HEK293 (cell line): ENCODE measurements at regions not wholly inside any gene's neighbourhood (a gene's known extent, or its start where the extent isn't known, plus 50 kb on each side); places are given as distances from the start of the nearest gene placed in this dataset.

ENCODE experiments used
- CTCF ChIA-PET: fragments of 350-600 bp; formaldehyde crosslinking; extraction: SDS; loops from one replicate; lab custom pipeline; 2021; ENCODE audit warnings: antibody characterized with exemption; lab: Yijun Ruan, JAX
- POLR2A ChIA-PET: fragments of 300-600 bp; formaldehyde crosslinking; extraction: SDS; loops from one replicate; lab custom pipeline; 2020; ENCODE audit warnings: antibody characterized with exemption, inconsistent platforms; lab: Yijun Ruan, JAX
- H3K27ac ChIP-seq: fragments of 200-500 bp; sonication (Bioruptor generic); 2 replicates; pipeline ENCODE4 v1.5.1; 2014; ENCODE audit warnings: low read depth, low read length, control low read depth, inconsistent platforms; ENCODE audit errors: extremely low read depth
- H3K36me3 ChIP-seq, 2 experiments: fragments of 200-500 bp in 1 of 2; sonication (Bioruptor generic) in 1 of 2; 1 replicate in 1 of 2; 2 replicates in 1 of 2; pipeline ENCODE4 v1.5.1; 2014 to 2017; ENCODE audit warnings: inconsistent platforms in 2 of 2, low read length in 2 of 2; ENCODE audit not compliant: control insufficient read depth in 2 of 2, insufficient read depth in 1 of 2
- H3K4me1 ChIP-seq: fragments of 200-500 bp; sonication (Bioruptor generic); 2 replicates; pipeline ENCODE4 v1.5.1; 2014; ENCODE audit warnings: mild to moderate bottlenecking, low read length, inconsistent platforms; ENCODE audit not compliant: control insufficient read depth, insufficient read depth
- H3K4me3 ChIP-seq: 2 replicates; pipeline ENCODE4 v1.5.1; 2011; ENCODE audit warnings: low read depth, mild to moderate bottlenecking, control low read depth, low read length, moderate library complexity
- H3K9me3 ChIP-seq: fragments of 200-500 bp; sonication (Bioruptor generic); 2 replicates; pipeline ENCODE4 v1.5.1; 2014; ENCODE audit warnings: low read depth, low read length, inconsistent platforms; ENCODE audit not compliant: control insufficient read depth, insufficient read depth
- BCL11A ChIP-seq: fragments of 450-650 bp; formaldehyde crosslinking; IDR thresholded peaks from 2 replicates; pipeline ENCODE4 v1.5.1; 2016; ENCODE audit warnings: low read depth, missing biosample characterization, missing genetic modification characterization
- GLI2 ChIP-seq: fragments of 450-650 bp; formaldehyde crosslinking; IDR thresholded peaks from 2 replicates; pipeline ENCODE4; 2017; ENCODE audit warnings: missing biosample characterization, missing genetic modification characterization, low read depth, borderline replicate concordance
- GLIS1 ChIP-seq: fragments of 450-650 bp; formaldehyde crosslinking; IDR thresholded peaks from 2 replicates; pipeline ENCODE4 v1.5.1; 2016; ENCODE audit warnings: missing biosample characterization, missing genetic modification characterization
- HOXA7 ChIP-seq: sonication (generic); formaldehyde crosslinking; IDR thresholded peaks from 2 replicates; pipeline ENCODE4 v1.8.1; 2022; ENCODE audit warnings: missing genetic modification reagents, borderline replicate concordance
- HOXD13 ChIP-seq: sonication (generic); formaldehyde crosslinking; IDR thresholded peaks from 2 replicates; pipeline ENCODE4 v1.8.0; 2022; ENCODE audit warnings: missing genetic modification reagents, borderline replicate concordance
- MEIS1 ChIP-seq: sonication (generic); formaldehyde crosslinking; IDR thresholded peaks from 2 replicates; pipeline ENCODE4 v1.8.1; 2022; ENCODE audit warnings: missing genetic modification reagents, mild to moderate bottlenecking, borderline replicate concordance
- SP2 ChIP-seq: fragments of 450-650 bp; formaldehyde crosslinking; IDR thresholded peaks from 2 replicates; pipeline ENCODE4 v1.5.1; 2016; ENCODE audit warnings: missing biosample characterization, missing genetic modification characterization
- SP3 ChIP-seq: fragments of 450-650 bp; formaldehyde crosslinking; IDR thresholded peaks from 2 replicates; pipeline ENCODE4 v1.5.1; 2016; ENCODE audit warnings: missing biosample characterization, missing genetic modification characterization
- ZBTB44 ChIP-seq: fragments of 450-650 bp; IDR thresholded peaks from 2 replicates; pipeline ENCODE4 v1.5.1; 2018; ENCODE audit warnings: missing biosample characterization, mild to moderate bottlenecking, missing genetic modification characterization
- ZBTB7A ChIP-seq: fragments of 450-650 bp; formaldehyde crosslinking; IDR thresholded peaks from 2 replicates; pipeline ENCODE4 v1.5.1; 2016; ENCODE audit warnings: low read depth, missing biosample characterization, missing genetic modification characterization
- ZNF169 ChIP-seq: fragments of 450-650 bp; formaldehyde crosslinking; IDR thresholded peaks from 2 replicates; pipeline ENCODE4 v1.5.1; 2016; ENCODE audit warnings: missing biosample characterization, missing genetic modification characterization
- ZNF18 ChIP-seq: fragments of 450-650 bp; formaldehyde crosslinking; IDR thresholded peaks from 2 replicates; pipeline ENCODE4 v1.5.1; 2016; ENCODE audit warnings: missing biosample characterization, missing genetic modification characterization
- ZNF19 ChIP-seq: fragments of 450-650 bp; formaldehyde crosslinking; IDR thresholded peaks from 2 replicates; pipeline ENCODE4; 2016; ENCODE audit warnings: missing biosample characterization, missing genetic modification characterization, low read depth
- ZNF391 ChIP-seq: fragments of 450-650 bp; formaldehyde crosslinking; IDR thresholded peaks from 2 replicates; pipeline ENCODE4 v1.5.1; 2016; ENCODE audit warnings: low read depth, missing biosample characterization, missing genetic modification characterization, borderline replicate concordance
- ZNF426 ChIP-seq: fragments of 450-650 bp; formaldehyde crosslinking; IDR thresholded peaks from 2 replicates; pipeline ENCODE4 v1.5.1; 2017; ENCODE audit warnings: missing biosample characterization, missing genetic modification characterization, mild to moderate bottlenecking, inconsistent platforms, moderate library complexity
- ZNF433 ChIP-seq: fragments of 450-650 bp; formaldehyde crosslinking; IDR thresholded peaks from 2 replicates; pipeline ENCODE4 v1.5.1; 2016; ENCODE audit warnings: missing biosample characterization, missing genetic modification characterization, low read depth
- ZNF48 ChIP-seq: fragments of 450-650 bp; formaldehyde crosslinking; IDR thresholded peaks from 2 replicates; pipeline ENCODE4 v1.5.1; 2016; ENCODE audit warnings: missing biosample characterization, missing genetic modification characterization
- ZNF518A ChIP-seq: fragments of 450-650 bp; formaldehyde crosslinking; conservative IDR thresholded peaks from 2 replicates; pipeline ENCODE4 v1.5.1; 2016; ENCODE audit warnings: low read depth, missing biosample characterization, missing genetic modification characterization
- ZNF571 ChIP-seq: fragments of 450-650 bp; formaldehyde crosslinking; IDR thresholded peaks from 2 replicates; pipeline ENCODE4 v1.5.0; 2017; ENCODE audit warnings: missing biosample characterization, missing genetic modification characterization
- ZNF747 ChIP-seq: fragments of 450-650 bp; formaldehyde crosslinking; IDR thresholded peaks from 2 replicates; pipeline ENCODE4 v1.5.1; 2016; ENCODE audit warnings: missing biosample characterization, missing genetic modification characterization
- TF ChIP-seq, protein P1 (sequence below): fragments of 450-650 bp; formaldehyde crosslinking; IDR thresholded peaks from 2 replicates; pipeline ENCODE4 v1.5.1; 2016; ENCODE audit warnings: missing biosample characterization, missing genetic modification characterization, borderline replicate concordance

DNA sequence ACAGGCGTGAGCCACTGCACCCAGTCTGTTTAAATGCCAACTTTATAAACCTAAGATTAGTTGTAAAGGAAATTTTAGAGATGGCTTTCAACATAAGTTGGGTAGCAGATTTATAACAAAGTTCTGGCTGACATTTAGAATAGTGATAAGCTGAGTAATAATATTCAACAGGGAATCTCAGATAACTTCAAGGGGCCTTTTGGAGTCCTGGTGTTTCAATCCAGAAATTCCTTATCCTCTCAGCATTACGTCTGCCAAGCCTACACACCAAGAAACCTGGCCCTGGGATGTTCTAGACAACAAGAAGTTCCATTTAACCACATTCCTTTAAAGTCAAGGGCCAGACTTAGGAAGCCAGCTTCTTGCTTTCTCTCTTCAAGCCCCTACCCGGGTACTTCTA is 59.5 kb upstream of the DYRK2 start:
- Histone ChIP-seq H3K36me3 (no peaks in the 10 kb centered on the region), H3K9me3 (no peaks in the 10 kb centered on the region), H3K4me1 (no peaks in the 10 kb centered on the region), H3K27ac (no peak overlapping the region), H3K4me3 (no peak overlapping the region)
- CTCF ChIA-PET = no interaction called here
- POLR2A ChIA-PET = no interaction called here
- no peak for TF ChIP-seq SP3 (tag by site-specific recombination)
- no peak for TF ChIP-seq MEIS1 (CRISPR knock-in tag)
- TF ChIP-seq BCL11A (tag by site-specific recombination) = no peak
- TF ChIP-seq HOXA7 (CRISPR knock-in tag) = no peak
- no peak for TF ChIP-seq GLIS1 (tag by site-specific recombination)
- TF ChIP-seq SP2 (tag by site-specific recombination) = no peak
- TF ChIP-seq ZNF747 (tag by site-specific recombination) = no peak
- TF ChIP-seq ZNF48 (tag by site-specific recombination) = no peak
- TF ChIP-seq, protein P1, sequence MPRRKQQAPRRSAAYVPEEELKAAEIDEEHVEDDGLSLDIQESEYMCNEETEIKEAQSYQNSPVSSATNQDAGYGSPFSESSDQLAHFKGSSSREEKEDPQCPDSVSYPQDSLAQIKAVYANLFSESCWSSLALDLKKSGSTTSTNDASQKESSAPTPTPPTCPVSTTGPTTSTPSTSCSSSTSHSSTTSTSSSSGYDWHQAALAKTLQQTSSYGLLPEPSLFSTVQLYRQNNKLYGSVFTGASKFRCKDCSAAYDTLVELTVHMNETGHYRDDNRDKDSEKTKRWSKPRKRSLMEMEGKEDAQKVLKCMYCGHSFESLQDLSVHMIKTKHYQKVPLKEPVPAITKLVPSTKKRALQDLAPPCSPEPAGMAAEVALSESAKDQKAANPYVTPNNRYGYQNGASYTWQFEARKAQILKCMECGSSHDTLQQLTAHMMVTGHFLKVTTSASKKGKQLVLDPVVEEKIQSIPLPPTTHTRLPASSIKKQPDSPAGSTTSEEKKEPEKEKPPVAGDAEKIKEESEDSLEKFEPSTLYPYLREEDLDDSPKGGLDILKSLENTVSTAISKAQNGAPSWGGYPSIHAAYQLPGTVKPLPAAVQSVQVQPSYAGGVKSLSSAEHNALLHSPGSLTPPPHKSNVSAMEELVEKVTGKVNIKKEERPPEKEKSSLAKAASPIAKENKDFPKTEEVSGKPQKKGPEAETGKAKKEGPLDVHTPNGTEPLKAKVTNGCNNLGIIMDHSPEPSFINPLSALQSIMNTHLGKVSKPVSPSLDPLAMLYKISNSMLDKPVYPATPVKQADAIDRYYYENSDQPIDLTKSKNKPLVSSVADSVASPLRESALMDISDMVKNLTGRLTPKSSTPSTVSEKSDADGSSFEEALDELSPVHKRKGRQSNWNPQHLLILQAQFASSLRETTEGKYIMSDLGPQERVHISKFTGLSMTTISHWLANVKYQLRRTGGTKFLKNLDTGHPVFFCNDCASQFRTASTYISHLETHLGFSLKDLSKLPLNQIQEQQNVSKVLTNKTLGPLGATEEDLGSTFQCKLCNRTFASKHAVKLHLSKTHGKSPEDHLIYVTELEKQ (tag by site-specific recombination) = no peak
- no peak for TF ChIP-seq HOXD13 (CRISPR knock-in tag)
- no peak for TF ChIP-seq ZBTB44
- TF ChIP-seq ZNF426 (tag by site-specific recombination) = no peak
- TF ChIP-seq ZBTB7A (tag by site-specific recombination) = no peak
- no peak for TF ChIP-seq ZNF169 (tag by site-specific recombination)
- no peak for TF ChIP-seq ZNF19 (tag by site-specific recombination)
- TF ChIP-seq GLI2 (tag by site-specific recombination) = no peak

DNA sequence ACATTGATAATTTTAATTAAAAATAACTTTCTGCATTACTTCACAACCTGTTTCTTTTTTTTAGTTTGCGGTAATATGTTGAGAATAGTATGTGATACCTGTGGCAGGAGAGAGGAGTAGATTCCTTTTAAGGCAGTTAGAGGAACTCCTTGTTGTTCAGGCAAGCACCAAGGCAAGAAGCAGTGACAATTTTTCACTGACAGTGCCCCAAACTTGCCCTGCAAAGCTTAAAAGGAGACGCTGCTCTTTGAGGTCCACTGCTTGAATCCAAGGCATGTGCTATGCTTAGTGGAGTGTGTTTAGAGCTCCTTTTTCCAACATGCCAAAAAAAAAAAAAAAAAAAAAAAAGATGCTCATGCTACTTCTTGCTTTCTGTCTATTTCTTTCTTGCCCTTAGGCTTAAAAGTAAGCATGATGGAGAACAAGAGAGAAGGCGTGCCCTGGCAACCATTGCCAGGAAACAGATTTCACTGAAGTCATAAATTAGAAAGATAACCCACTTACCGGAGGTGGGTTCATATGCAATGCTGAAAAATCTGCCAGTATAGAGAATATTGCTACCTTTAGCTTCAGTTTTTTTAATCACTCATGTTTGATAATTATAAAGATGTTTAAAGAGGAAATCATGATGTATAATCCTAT is 58.3 kb upstream of the DYRK2 start:
- no peak overlapping the region for H3K27ac ChIP-seq
- H3K9me3 ChIP-seq = no peaks in the 10 kb centered on the region
- no peaks in the 10 kb centered on the region for H3K36me3 ChIP-seq
- ChIA-PET POLR2A (interaction anchor here (0.6 kb wide), 1 partner anchor 58 kb away, joined by 3 read pairs; no protein-coding TSS in a partner anchor), CTCF (no interaction called here)
- H3K4me3 ChIP-seq = no peak overlapping the region
- no peaks in the 10 kb centered on the region for H3K4me1 ChIP-seq
- TF ChIP-seq ZNF571 (no peak), ZNF518A (tag by site-specific recombination) (no peak), ZNF391 (tag by site-specific recombination) (no peak), ZNF18 (no peak), ZNF433 (tag by site-specific recombination) (no peak)
